ENCODE measurements at regions not wholly inside any gene's neighbourhood (a gene's known extent, or its start where the extent isn't known, plus 50 kb on each side); places are given as distances from the start of the nearest gene placed in this dataset.

- no peak overlapping the region for H3K4me3 ChIP-seq
- H3K4me1 ChIP-seq (ENCODE audit: control insufficient read depth in 1 of 2, low read depth in 2 of 2) = no peaks in the 10 kb centered on the region
- DNase-seq (ENCODE audit: low spot score) = no peak
- no peak for TF ChIP-seq CTCF (IDR thresholded peaks at IDR 0.05)
- no peaks in the 10 kb centered on the region for H3K9me3 ChIP-seq
- ATAC-seq (ENCODE audit: insufficient number of reproducible peaks, low FRiP score, low read depth) = no peak
- H3K36me3 ChIP-seq = no peaks in the 10 kb centered on the region
- H3K27me3 ChIP-seq (replicated peaks; ENCODE audit: insufficient read depth) = no peaks in the 10 kb centered on the region
- H3K27ac ChIP-seq = no peak overlapping the region
Measured at GRCh38 chr10:78533098-78533497, 499.4 kb downstream of the RPS24 start.

GRCh38 chr10:78533776-78534175 is 500.1 kb downstream of the RPS24 start:
- no peaks in the 10 kb centered on the region for H3K4me1 ChIP-seq (ENCODE audit: control insufficient read depth in 1 of 2, low read depth in 2 of 2)
- no peaks in the 10 kb centered on the region for H3K36me3 ChIP-seq
- H3K27me3 ChIP-seq (replicated peaks; ENCODE audit: insufficient read depth) = no peaks in the 10 kb centered on the region
- no peak overlapping the region for H3K27ac ChIP-seq
- TF ChIP-seq CTCF (IDR thresholded peaks at IDR 0.05) = no peak
- H3K9me3 ChIP-seq = no peaks in the 10 kb centered on the region
- H3K4me3 ChIP-seq = no peak overlapping the region
- ATAC-seq (ENCODE audit: insufficient number of reproducible peaks, low FRiP score, low read depth) (no peak), DNase-seq (ENCODE audit: low spot score) (no peak)

- Histone ChIP-seq H3K36me3 (no peaks in the 10 kb centered on the region), H3K4me3 (no peak overlapping the region), H3K9me3 (no peaks in the 10 kb centered on the region), H3K4me1 (ENCODE audit: control insufficient read depth in 1 of 2, low read depth in 2 of 2) (no peaks in the 10 kb centered on the region), H3K27ac (no peak overlapping the region), H3K27me3 (replicated peaks; ENCODE audit: insufficient read depth) (no peaks in the 10 kb centered on the region)
- no peak for ATAC-seq (ENCODE audit: insufficient number of reproducible peaks, low FRiP score, low read depth)
- no peak for DNase-seq (ENCODE audit: low spot score)
- no peak for TF ChIP-seq CTCF (IDR thresholded peaks at IDR 0.05)
Measured at GRCh38 chr10:78535716-78536218, 502.1 kb downstream of the RPS24 start.

GRCh38 chr10:78537018-78537417 is 503.4 kb downstream of the RPS24 start:
- no peak for TF ChIP-seq CTCF (IDR thresholded peaks at IDR 0.05)
- DNase-seq (ENCODE audit: low spot score) (no peak), ATAC-seq (ENCODE audit: insufficient number of reproducible peaks, low FRiP score, low read depth) (no peak)

GRCh38 chr10:78539247-78539766 is 505.6 kb downstream of the RPS24 start:
- Histone ChIP-seq H3K9me3 (no peaks in the 10 kb centered on the region), H3K4me1 (ENCODE audit: control insufficient read depth in 1 of 2, low read depth in 2 of 2) (peaks cover 10 to 19% of the 10 kb centered on the region in 2 donors), H3K36me3 (no peaks in the 10 kb centered on the region), H3K27ac (no peak overlapping the region), H3K4me3 (no peak overlapping the region), H3K27me3 (replicated peaks; ENCODE audit: insufficient read depth) (no peaks in the 10 kb centered on the region)
- ATAC-seq (ENCODE audit: insufficient number of reproducible peaks, low FRiP score, low read depth) (no peak), DNase-seq (ENCODE audit: low spot score) (no peak)
- no peak for TF ChIP-seq CTCF (IDR thresholded peaks at IDR 0.05)

More at GRCh38 chr10:78537018-78537417, 503.4 kb downstream of the RPS24 start:
- no peak overlapping the region for H3K4me3 ChIP-seq
- no peaks in the 10 kb centered on the region for H3K27me3 ChIP-seq (replicated peaks; ENCODE audit: insufficient read depth)
- H3K36me3 ChIP-seq = no peaks in the 10 kb centered on the region
- no peaks in the 10 kb centered on the region for H3K4me1 ChIP-seq (ENCODE audit: control insufficient read depth in 1 of 2, low read depth in 2 of 2)
- H3K9me3 ChIP-seq = no peaks in the 10 kb centered on the region
- H3K27ac ChIP-seq = no peak overlapping the region

Data from thoracic aorta (tissue), 2 donors.